GM10248 (cell line): ENCODE measurements at regions not wholly inside any gene's neighbourhood (a gene's known extent, or its start where the extent isn't known, plus 50 kb on each side); places are given as distances from the start of the nearest gene placed in this dataset.

Experiments used
- CTCF ChIA-PET: fragments of 300-600 bp; sonication (Branson Sonifier 250); formaldehyde crosslinking; extraction: SDS; loops from one replicate; lab custom pipeline; 2021; ENCODE audit warnings: antibody characterized with exemption; lab: Yijun Ruan, JAX
- POLR2A ChIA-PET: fragments of 350-650 bp; sonication (Branson Sonifier 250); formaldehyde crosslinking; extraction: SDS; loops from one replicate; lab custom pipeline; 2020; ENCODE audit warnings: antibody characterized with exemption; lab: Yijun Ruan, JAX
- DNase-seq: peaks from one replicate; pipeline ENCODE4 v3.0.0; 2012; ENCODE audit errors: extremely low spot score
- TF ChIP-seq, protein P1 (sequence below): IDR thresholded peaks from 2 replicates; pipeline ENCODE4 v1.5.1; 2012; ENCODE audit warnings: mild to moderate bottlenecking, low read depth; ENCODE audit errors: extremely low read depth, missing control alignments, control extremely low read depth

DNA sequence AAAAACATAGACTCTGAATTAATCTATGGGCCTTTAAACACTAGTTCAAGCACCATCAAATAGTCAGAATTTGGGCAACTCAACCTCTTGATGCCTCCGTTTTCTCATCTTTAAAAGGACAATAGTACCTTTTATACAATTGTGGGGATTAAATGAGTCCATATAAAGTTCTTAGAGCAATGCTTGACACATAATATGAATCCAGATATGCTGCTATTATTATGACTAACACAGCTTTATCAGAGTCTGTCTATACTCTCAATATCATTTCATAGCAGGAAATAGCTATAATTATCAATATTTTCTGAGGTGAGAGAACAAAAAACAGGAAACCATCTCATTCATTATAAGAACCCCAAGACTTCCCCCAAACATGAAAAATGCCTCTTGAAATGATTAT, 430.5 kb upstream of the XYLT1 start:
- TF ChIP-seq, protein P1, sequence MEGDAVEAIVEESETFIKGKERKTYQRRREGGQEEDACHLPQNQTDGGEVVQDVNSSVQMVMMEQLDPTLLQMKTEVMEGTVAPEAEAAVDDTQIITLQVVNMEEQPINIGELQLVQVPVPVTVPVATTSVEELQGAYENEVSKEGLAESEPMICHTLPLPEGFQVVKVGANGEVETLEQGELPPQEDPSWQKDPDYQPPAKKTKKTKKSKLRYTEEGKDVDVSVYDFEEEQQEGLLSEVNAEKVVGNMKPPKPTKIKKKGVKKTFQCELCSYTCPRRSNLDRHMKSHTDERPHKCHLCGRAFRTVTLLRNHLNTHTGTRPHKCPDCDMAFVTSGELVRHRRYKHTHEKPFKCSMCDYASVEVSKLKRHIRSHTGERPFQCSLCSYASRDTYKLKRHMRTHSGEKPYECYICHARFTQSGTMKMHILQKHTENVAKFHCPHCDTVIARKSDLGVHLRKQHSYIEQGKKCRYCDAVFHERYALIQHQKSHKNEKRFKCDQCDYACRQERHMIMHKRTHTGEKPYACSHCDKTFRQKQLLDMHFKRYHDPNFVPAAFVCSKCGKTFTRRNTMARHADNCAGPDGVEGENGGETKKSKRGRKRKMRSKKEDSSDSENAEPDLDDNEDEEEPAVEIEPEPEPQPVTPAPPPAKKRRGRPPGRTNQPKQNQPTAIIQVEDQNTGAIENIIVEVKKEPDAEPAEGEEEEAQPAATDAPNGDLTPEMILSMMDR = no peak
- CTCF ChIA-PET = interaction anchor here (0.9 kb wide), 1 partner anchor 38 kb away, joined by 3 read pairs; no protein-coding TSS in a partner anchor
- DNase-seq = no peak
- POLR2A ChIA-PET = no interaction called here

DNA sequence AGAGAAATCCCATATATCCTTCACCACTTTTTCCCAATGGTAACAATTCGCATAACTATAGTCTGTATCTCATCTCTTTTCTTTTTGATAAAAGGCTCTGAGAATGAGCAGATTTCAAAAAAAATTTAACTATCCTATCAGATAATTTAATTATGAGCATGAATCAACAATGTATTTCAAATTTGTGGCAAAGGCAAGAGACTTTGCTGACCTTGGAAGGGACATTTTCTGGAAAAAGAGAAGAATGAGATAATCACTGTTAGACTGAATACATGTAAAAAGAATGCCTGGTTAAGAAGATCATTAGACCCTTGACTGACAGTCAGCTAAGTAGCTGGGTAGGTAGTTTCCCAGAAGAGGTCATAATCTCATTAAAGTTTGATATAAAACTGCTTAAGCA, 428.4 kb upstream of the XYLT1 start:
- DNase-seq = no peak
- TF ChIP-seq, protein P1 = no peak
- CTCF ChIA-PET = interaction anchor here (0.8 kb wide), 1 partner anchor 23 kb away, joined by 3 read pairs; no protein-coding TSS in a partner anchor
- POLR2A ChIA-PET = no interaction called here

GRCh38 chr16:17887963-17888362, 417.2 kb upstream of the XYLT1 start:
- ChIA-PET POLR2A (no interaction called here), CTCF (no interaction called here)
- DNase-seq = no peak
- TF ChIP-seq, protein P1 = no peak

GRCh38 chr16:17885659-17886207, 415.0 kb upstream of the XYLT1 start:
- ChIA-PET POLR2A (no interaction called here), CTCF (interaction anchor here (1.4 kb wide), 1 partner anchor 16 kb away, joined by 3 read pairs; no protein-coding TSS in a partner anchor)
- DNase-seq = no peak
- TF ChIP-seq, protein P1 = no peak

DNA sequence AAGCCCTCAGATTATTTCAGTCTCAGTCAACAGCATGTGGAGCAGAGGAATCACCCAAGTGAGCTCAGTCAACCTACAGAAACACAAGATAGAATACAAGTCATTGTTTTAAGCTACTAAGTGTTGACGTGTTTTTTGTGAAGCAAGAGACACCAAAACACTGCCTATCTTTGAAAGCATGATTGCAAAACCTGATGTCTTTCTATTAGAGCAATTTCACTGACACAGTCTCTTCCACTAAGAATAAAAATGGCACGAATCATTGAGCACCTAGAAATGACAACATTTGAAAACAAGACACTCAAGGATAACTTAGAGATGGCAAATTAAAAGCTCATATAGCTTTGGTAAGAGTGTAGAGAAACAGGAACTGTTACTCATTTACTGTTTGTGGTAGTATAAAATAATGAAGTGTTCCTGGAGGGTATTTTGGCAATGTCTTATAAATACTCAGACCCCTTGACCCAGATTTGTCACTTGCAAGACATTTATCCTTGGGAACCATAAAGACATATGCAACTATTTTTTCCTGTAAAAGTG, 407.1 kb upstream of the XYLT1 start:
- POLR2A ChIA-PET = no interaction called here
- TF ChIP-seq, protein P1 = no peak
- CTCF ChIA-PET = no interaction called here
- no peak for DNase-seq

- ChIA-PET POLR2A (no interaction called here), CTCF (no interaction called here)
- no peak for DNase-seq
- TF ChIP-seq, protein P1 = no peak
Measured at GRCh38 chr16:17866996-17867395, 396.2 kb upstream of the XYLT1 start.

DNA sequence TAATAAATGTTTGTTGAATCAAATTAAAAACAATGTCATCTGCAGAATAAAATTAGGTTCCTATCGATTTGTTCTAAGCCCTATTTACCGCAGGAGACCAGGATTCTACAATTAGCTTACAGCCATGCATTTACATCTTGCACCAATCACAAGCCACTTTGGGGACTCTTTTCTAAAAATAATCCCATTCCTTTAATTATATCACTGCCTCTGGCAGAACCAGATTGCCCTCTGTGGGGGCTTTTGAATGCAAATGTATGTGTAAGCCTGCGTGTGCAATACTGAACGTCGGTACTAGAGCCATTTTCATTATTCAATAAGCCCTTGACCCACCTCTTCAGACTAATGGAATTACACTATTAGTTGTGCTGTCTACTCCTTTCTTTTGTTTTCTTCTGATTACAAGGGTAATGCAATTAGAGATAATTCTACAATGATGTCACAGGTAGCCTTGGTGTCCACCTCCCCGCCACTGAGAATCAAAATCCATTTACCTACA, 391.3 kb upstream of the XYLT1 start:
- ChIA-PET CTCF (no interaction called here), POLR2A (no interaction called here)
- TF ChIP-seq, protein P1 = no peak
- no peak for DNase-seq
